Neutrophil (primary cell): ENCODE measurements at regions not wholly inside any gene's neighbourhood (a gene's known extent, or its start where the extent isn't known, plus 50 kb on each side); places are given as distances from the start of the nearest gene placed in this dataset.

Source experiments
- H3K27ac ChIP-seq: fragments of 200-600 bp; sonication (generic); 2 replicates; pipeline ENCODE4 v1.5.1; 2016; ENCODE audit warnings: mild to moderate bottlenecking, moderate library complexity
- H3K27me3 ChIP-seq: fragments of 200-600 bp; sonication (generic); 2 replicates; pipeline ENCODE4 v1.6.0; 2016; ENCODE audit warnings: mild to moderate bottlenecking
- H3K36me3 ChIP-seq: fragments of 200-600 bp; sonication (generic); 2 replicates; pipeline ENCODE4 v1.5.1; 2017
- H3K4me1 ChIP-seq, 2 experiments: fragments of 200-600 bp in 1 of 2; sonication (generic) in 1 of 2; 1 replicate in 1 of 2; 2 replicates in 1 of 2; pipeline versions ENCODE4 v1.5.1 to v1.6.1; 2013 to 2016; ENCODE audit warnings: low read depth in 1 of 2, low read length in 1 of 2, mild to moderate bottlenecking in 1 of 2, moderate library complexity in 1 of 2; ENCODE audit not compliant: control insufficient read depth in 1 of 2, insufficient read depth in 1 of 2
- H3K4me3 ChIP-seq, 2 experiments: fragments of 200-600 bp in 1 of 2; sonication (generic) in 1 of 2; 1 replicate in 1 of 2; 2 replicates in 1 of 2; pipeline ENCODE4 v1.5.1; 2013 to 2016; ENCODE audit warnings: low read depth in 1 of 2, low read length in 1 of 2, mild to moderate bottlenecking in 1 of 2, moderate library complexity in 1 of 2
- H3K9me3 ChIP-seq: fragments of 200-600 bp; sonication (generic); 2 replicates; pipeline ENCODE4 v1.5.1; 2016
- TF ChIP-seq, protein P1 (sequence below): fragments of 200-600 bp; sonication (generic); IDR thresholded peaks from 2 replicates; pipeline ENCODE4 v1.5.1; 2016; ENCODE audit warnings: antibody characterized with exemption

DNA sequence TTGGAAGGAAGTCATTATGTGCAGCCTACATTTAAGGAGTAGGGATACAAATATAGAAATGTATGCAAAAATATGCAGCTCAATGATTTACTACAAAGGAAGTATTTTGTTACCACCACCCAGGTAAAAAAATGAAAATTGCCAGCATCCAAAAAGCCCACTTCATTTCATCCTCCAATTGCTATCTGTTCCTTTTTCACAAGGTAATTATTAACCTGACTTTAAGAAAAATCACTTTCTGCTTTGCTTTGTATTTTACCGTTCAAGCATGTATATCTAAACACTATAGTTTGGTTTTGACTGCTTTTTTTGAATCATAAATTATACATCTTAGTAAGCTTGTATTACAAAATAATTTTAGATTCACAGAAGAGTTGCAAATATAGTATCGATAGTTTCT lies 768.5 kb upstream of the GJE1 start:
- Histone ChIP-seq H3K4me3 (no peak overlapping the region), H3K9me3 (no peaks in the 10 kb centered on the region), H3K27me3 (no peaks in the 10 kb centered on the region), H3K27ac (no peak overlapping the region), H3K36me3 (no peaks in the 10 kb centered on the region), H3K4me1 (no peaks in the 10 kb centered on the region)
- TF ChIP-seq, protein P1, sequence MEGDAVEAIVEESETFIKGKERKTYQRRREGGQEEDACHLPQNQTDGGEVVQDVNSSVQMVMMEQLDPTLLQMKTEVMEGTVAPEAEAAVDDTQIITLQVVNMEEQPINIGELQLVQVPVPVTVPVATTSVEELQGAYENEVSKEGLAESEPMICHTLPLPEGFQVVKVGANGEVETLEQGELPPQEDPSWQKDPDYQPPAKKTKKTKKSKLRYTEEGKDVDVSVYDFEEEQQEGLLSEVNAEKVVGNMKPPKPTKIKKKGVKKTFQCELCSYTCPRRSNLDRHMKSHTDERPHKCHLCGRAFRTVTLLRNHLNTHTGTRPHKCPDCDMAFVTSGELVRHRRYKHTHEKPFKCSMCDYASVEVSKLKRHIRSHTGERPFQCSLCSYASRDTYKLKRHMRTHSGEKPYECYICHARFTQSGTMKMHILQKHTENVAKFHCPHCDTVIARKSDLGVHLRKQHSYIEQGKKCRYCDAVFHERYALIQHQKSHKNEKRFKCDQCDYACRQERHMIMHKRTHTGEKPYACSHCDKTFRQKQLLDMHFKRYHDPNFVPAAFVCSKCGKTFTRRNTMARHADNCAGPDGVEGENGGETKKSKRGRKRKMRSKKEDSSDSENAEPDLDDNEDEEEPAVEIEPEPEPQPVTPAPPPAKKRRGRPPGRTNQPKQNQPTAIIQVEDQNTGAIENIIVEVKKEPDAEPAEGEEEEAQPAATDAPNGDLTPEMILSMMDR, result no peak

DNA sequence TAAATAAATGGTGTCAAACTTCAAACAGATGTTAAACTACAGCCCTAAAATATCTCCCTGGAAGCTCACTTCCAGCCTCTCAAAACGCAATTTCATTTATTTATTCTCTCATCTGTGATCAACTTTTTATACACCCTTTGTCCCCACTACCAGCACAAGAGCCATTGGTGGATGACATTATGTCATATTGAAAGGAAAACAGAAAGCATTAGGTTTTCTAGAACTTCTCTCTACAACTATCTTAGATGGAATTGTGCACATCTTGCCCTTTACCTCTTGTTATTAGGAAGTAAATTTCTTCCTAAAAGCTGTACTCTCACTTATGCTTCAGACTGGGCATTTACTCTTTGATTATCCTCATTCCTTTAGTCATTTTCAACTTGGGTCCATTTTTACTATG lies 771.2 kb upstream of the GJE1 start:
- Histone ChIP-seq H3K36me3 (no peaks in the 10 kb centered on the region), H3K9me3 (no peaks in the 10 kb centered on the region), H3K4me3 (no peak overlapping the region), H3K4me1 (no peaks in the 10 kb centered on the region), H3K27me3 (no peaks in the 10 kb centered on the region), H3K27ac (no peak overlapping the region)
- TF ChIP-seq, protein P1, result no peak

DNA sequence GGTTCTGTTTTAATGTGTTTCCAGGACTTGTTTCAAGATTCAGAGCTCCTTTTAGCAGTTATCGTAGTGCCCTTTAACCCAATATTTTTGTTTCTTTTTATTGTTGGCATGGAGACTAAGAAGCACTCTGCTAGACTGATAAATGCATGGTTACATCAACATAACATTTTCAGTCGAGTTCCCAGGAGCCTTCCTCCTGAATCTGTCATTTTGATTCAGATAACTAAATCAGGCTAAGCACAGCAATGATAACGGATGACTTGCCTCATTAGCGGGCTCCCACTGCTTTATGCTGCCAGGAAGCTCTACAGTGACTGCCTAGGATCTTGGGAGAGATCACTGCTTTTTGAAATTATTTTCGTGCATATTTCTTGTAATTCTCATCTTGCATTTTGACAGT lies 772.8 kb upstream of the GJE1 start:
- Histone ChIP-seq H3K27me3 (no peaks in the 10 kb centered on the region), H3K36me3 (no peaks in the 10 kb centered on the region), H3K27ac (no peak overlapping the region), H3K9me3 (no peaks in the 10 kb centered on the region), H3K4me3 (no peak overlapping the region), H3K4me1 (no peaks in the 10 kb centered on the region)
- TF ChIP-seq, protein P1, result no peak

- Histone ChIP-seq H3K36me3 (no peaks in the 10 kb centered on the region), H3K4me1 (no peaks in the 10 kb centered on the region), H3K27me3 (no peaks in the 10 kb centered on the region), H3K9me3 (no peaks in the 10 kb centered on the region), H3K27ac (no peak overlapping the region), H3K4me3 (no peak overlapping the region)
- TF ChIP-seq, protein P1, result no peak
Measured at GRCh38 chr6:141354191-141354955, 778.4 kb upstream of the GJE1 start.

DNA sequence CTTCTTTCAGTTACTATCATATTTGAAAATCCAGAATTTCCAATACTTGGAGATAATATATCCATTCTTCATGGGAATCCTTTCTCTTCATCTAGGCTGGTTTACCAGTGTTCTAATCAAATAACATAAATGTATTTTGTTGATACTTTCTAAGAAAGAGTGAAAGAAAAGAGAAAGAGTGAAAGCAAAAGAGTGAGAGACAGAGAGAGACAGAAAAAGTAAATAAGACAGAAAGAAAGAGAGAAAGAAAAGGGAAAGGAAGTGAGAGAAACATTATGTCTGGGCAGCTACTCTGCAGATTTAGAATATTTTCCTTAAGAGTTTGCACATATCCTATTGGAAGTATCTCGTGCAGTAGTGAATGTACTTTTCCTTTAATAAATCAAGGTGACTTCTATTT lies 781.0 kb upstream of the GJE1 start:
- no peak overlapping the region for H3K27ac ChIP-seq
- H3K36me3 ChIP-seq, result no peaks in the 10 kb centered on the region
- H3K27me3 ChIP-seq, result no peaks in the 10 kb centered on the region
- no peaks in the 10 kb centered on the region for H3K9me3 ChIP-seq
- H3K4me1 ChIP-seq, result no peaks in the 10 kb centered on the region
- TF ChIP-seq, protein P1, result no peak
- H3K4me3 ChIP-seq, result no peak overlapping the region
